DOHH2 (cell line): ENCODE measurements at regions not wholly inside any gene's neighbourhood (a gene's known extent, or its start where the extent isn't known, plus 50 kb on each side); places are given as distances from the start of the nearest gene placed in this dataset.

ENCODE experiments used
- H3F3A ChIP-seq: fragments of 200-600 bp; sonication (generic), shearing (Covaris generic); 2 replicates; pipeline ENCODE4 v1.6.0; 2016; ENCODE audit warnings: antibody characterized with exemption, mild to moderate bottlenecking; ENCODE audit not compliant: control insufficient read depth, insufficient read depth
- H3K27ac ChIP-seq: fragments of 200-600 bp; sonication (generic); 2 replicates; pipeline ENCODE4 v1.5.1; 2014; ENCODE audit warnings: low read depth, mild to moderate bottlenecking, low read length, moderate library complexity
- H3K27me3 ChIP-seq: fragments of 200-600 bp; sonication (generic); 2 replicates; pipeline ENCODE4 v1.6.1; 2014; ENCODE audit warnings: mild to moderate bottlenecking, low read length, mixed read lengths; ENCODE audit not compliant: control insufficient read depth
- H3K36me3 ChIP-seq: fragments of 200-600 bp; sonication (generic); 2 replicates; pipeline ENCODE4 v1.6.1; 2014; ENCODE audit warnings: mild to moderate bottlenecking, low read length, moderate library complexity, mixed read lengths; ENCODE audit not compliant: control insufficient read depth
- H3K4me1 ChIP-seq: fragments of 200-600 bp; sonication (generic); 2 replicates; pipeline ENCODE4 v1.6.1; 2014; ENCODE audit warnings: mild to moderate bottlenecking, low read length, mixed read lengths; ENCODE audit not compliant: control insufficient read depth
- H3K4me2 ChIP-seq: fragments of 200-600 bp; sonication (generic); 2 replicates; pipeline ENCODE4 v1.6.0; 2014; ENCODE audit warnings: mild to moderate bottlenecking, low read length, moderate library complexity
- H3K4me3 ChIP-seq: fragments of 200-600 bp; sonication (generic); 2 replicates; pipeline ENCODE4 v1.5.1; 2014; ENCODE audit warnings: mild to moderate bottlenecking, low read length, mixed read lengths
- H3K79me2 ChIP-seq: fragments of 200-600 bp; sonication (generic); 2 replicates; pipeline ENCODE4 v1.6.1; 2014; ENCODE audit warnings: mild to moderate bottlenecking, low read length, mixed read lengths; ENCODE audit not compliant: control insufficient read depth
- H3K9me2 ChIP-seq: fragments of 200-600 bp; sonication (generic); replicated peaks from 2 replicates; pipeline ENCODE4 v1.6.1; 2014; ENCODE audit warnings: mild to moderate bottlenecking, low read length, mixed read lengths; ENCODE audit not compliant: control insufficient read depth
- H3K9me3 ChIP-seq: fragments of 200-600 bp; sonication (generic); 2 replicates; pipeline ENCODE4 v1.6.1; 2014; ENCODE audit warnings: antibody characterized with exemption, low read length, mixed read lengths; ENCODE audit not compliant: control insufficient read depth, insufficient read depth
- H4K20me1 ChIP-seq: fragments of 200-600 bp; sonication (generic); 2 replicates; pipeline ENCODE4 v1.6.0; 2014; ENCODE audit warnings: low read depth, mild to moderate bottlenecking, antibody characterized with exemption, low read length, moderate library complexity; ENCODE audit not compliant: control insufficient read depth, insufficient read depth
- CTCF ChIP-seq: fragments of 200-600 bp; sonication (generic); IDR thresholded peaks from one replicate; pipeline ENCODE4 v1.5.1; 2014; ENCODE audit warnings: antibody characterized with exemption, mild to moderate bottlenecking, low read depth, low read length; ENCODE audit not compliant: poor library complexity, severe bottlenecking
- EZH2phosphoT487 ChIP-seq: fragments of 200-600 bp; sonication (generic); IDR thresholded peaks from 2 replicates; pipeline ENCODE4 v1.6.1; 2017; ENCODE audit warnings: borderline replicate concordance, mild to moderate bottlenecking, antibody characterized with exemption, low read length, moderate library complexity, mixed read lengths

GRCh38 chr5:20604992-20605391 lies 617.0 kb upstream of the CDH18 start:
- H3K9me2 ChIP-seq: no peaks in the 10 kb centered on the region
- H3K36me3 ChIP-seq: no peaks in the 10 kb centered on the region
- H3K9me3 ChIP-seq: no peaks in the 10 kb centered on the region; the same call in 1 of the 2 replicates
- no peaks in the 10 kb centered on the region for H3F3A ChIP-seq
- no peak overlapping the region for H3K4me2 ChIP-seq
- no peaks in the 10 kb centered on the region for H3K4me1 ChIP-seq
- H3K79me2 ChIP-seq: no peaks in the 10 kb centered on the region
- no peaks in the 10 kb centered on the region for H3K27me3 ChIP-seq
- H4K20me1 ChIP-seq: no peaks in the 10 kb centered on the region
- no peak overlapping the region for H3K27ac ChIP-seq
- no peak overlapping the region for H3K4me3 ChIP-seq
- TF ChIP-seq EZH2phosphoT487 (no peak), CTCF (no peak)

- H3K4me2 ChIP-seq: no peak overlapping the region
- H3K4me1 ChIP-seq: no peaks in the 10 kb centered on the region
- H3K27ac ChIP-seq: no peak overlapping the region
- H3K27me3 ChIP-seq: no peaks in the 10 kb centered on the region
- H3K79me2 ChIP-seq: no peaks in the 10 kb centered on the region
- H3K4me3 ChIP-seq: no peak overlapping the region
- no peaks in the 10 kb centered on the region for H3K36me3 ChIP-seq
- H3K9me2 ChIP-seq: no peaks in the 10 kb centered on the region
- H4K20me1 ChIP-seq: no peaks in the 10 kb centered on the region
- H3F3A ChIP-seq: no peaks in the 10 kb centered on the region
- no peaks in the 10 kb centered on the region; the same call in 1 of the 2 replicates for H3K9me3 ChIP-seq
- no peak for TF ChIP-seq EZH2phosphoT487
- peak; percentile 17 for TF ChIP-seq CTCF
Observed at GRCh38 chr5:20601678-20602100, 613.7 kb upstream of the CDH18 start.

GRCh38 chr5:20590356-20590755 lies 602.4 kb upstream of the CDH18 start:
- TF ChIP-seq EZH2phosphoT487 (no peak), CTCF (no peak)
- no peak overlapping the region for H3K27ac ChIP-seq
- no peaks in the 10 kb centered on the region for H3K9me2 ChIP-seq
- no peaks in the 10 kb centered on the region for H3K27me3 ChIP-seq
- H4K20me1 ChIP-seq: no peaks in the 10 kb centered on the region
- H3K36me3 ChIP-seq: no peaks in the 10 kb centered on the region
- no peak overlapping the region for H3K4me2 ChIP-seq
- no peaks in the 10 kb centered on the region for H3K79me2 ChIP-seq
- H3K4me3 ChIP-seq: no peak overlapping the region
- no peaks in the 10 kb centered on the region for H3F3A ChIP-seq
- no peaks in the 10 kb centered on the region for H3K4me1 ChIP-seq
- no peaks in the 10 kb centered on the region for H3K9me3 ChIP-seq
